ENCODE measurements at regions not wholly inside any gene's neighbourhood (a gene's known extent, or its start where the extent isn't known, plus 50 kb on each side); places are given as distances from the start of the nearest gene placed in this dataset.

DNA sequence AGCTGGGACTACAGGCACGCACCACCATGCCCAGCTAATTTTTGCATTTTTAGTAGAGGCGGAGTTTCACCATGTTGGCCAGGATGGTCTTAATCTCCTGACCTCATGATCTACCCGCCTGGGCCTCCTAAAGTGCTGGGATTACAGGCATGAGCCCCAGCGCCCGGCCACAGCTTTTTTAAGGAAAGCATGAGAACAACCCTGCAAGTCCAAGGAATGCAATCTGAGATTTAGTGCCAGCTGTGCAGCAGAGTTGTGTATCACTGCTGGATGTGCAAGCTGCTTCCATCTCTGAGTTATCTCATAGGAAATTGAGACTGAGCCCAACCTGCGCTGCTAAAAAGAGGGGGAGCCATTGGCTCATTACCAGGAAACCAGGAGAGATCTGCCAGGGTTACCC lies 399.9 kb upstream of the CYRIA start:
- no peak for TF ChIP-seq YY1 (IDR thresholded peaks at IDR 0.05; ENCODE audit: insufficient read depth, insufficient read length)
- no peak for TF ChIP-seq ZNF274 (IDR thresholded peaks at IDR 0.05; ENCODE audit: low read depth, low read length)
- no peak for TF ChIP-seq SUZ12 (IDR thresholded peaks at IDR 0.05; ENCODE audit: extremely low read depth, insufficient read depth, insufficient read length)

All from NT2/D1 (cell line).